EL (cell line): ENCODE measurements at regions not wholly inside any gene's neighbourhood (a gene's known extent, or its start where the extent isn't known, plus 50 kb on each side); places are given as distances from the start of the nearest gene placed in this dataset.
A peak's percentile ranks its signal among the peaks of the same experiment; 100 is the strongest.
"Not testable (repeated sequence)": the region's sequence is repeated elsewhere in the genome, so short reads cannot be mapped to it uniquely, and the experiment has no call there.

ENCODE experiments used
- DNase-seq: peaks from one replicate; pipeline ENCODE4 v3.0.0-alpha.2; 2016

GRCh38 chrX:78822157-78822690, 74.7 kb downstream of the LPAR4 start:
- DNase-seq, result no peak

DNA sequence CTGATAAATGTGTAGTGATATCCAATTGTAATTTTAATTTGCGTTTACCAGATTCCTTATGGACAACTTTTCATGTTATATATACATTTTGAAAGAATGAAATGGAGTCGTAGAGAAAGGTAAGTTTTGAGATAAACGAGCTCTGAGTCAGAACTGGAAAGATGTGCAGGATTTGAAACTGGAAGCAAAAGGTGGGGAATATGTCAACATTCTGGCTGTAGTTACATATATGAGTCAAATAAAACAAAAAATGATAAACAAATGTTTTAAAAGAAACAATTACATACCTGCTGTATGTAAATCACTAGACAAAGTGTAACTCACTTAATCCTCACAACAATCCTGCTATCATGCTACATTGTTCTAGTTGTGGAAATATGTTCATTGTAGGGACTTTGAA, 84.0 kb downstream of the LPAR4 start:
- DNase-seq, result no peak

DNA sequence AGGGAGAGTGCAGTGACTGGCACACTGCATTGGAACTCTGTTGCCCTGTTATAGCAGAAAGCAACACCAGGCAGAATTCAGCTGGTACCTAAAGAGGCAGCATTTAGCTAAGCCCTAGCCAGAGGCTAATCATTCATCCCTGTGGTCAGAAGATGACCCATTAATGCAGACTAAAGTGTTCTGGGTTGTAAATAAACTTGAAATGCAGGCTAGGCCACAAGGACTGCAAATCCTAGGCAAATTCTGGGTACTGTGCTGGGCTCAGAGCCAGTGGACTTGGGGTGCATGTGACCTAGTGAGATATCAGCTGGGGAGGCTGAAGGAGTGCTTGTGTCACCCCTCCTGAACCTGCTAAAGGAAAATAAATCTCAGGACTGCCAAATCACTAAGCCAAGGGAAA, 91.2 kb downstream of the LPAR4 start:
- DNase-seq, result no peak

GRCh38 chrX:78839711-78840110, 92.2 kb downstream of the LPAR4 start:
- DNase-seq, result no peak

- DNase-seq, result not testable (repeated sequence)
Measured at GRCh38 chrX:78844218-78844617, 96.7 kb downstream of the LPAR4 start.

- DNase-seq, result not testable (repeated sequence)
Measured at GRCh38 chrX:78881248-78881647, 63.9 kb upstream of the P2RY10 start.

GRCh38 chrX:78886550-78886949, 58.6 kb upstream of the P2RY10 start:
- DNase-seq, result peak; percentile 6
